NK-92 treated with Interleukin-12 subunit alpha and Interleukin-12 subunit beta, amount 100 ng/mL, for 24 hours (cell line): ENCODE measurements at regions not wholly inside any gene's neighbourhood (a gene's known extent, or its start where the extent isn't known, plus 50 kb on each side); places are given as distances from the start of the nearest gene placed in this dataset.
A peak's percentile ranks its signal among the peaks of the same experiment; 100 is the strongest.
"Not testable (repeated sequence)": the region's sequence is repeated elsewhere in the genome, so short reads cannot be mapped to it uniquely, and the experiment has no call there.

Experiments
- DNase-seq: peaks from one replicate; lab custom pipeline; 2025; lab: John Stamatoyannopoulos, UW

DNA sequence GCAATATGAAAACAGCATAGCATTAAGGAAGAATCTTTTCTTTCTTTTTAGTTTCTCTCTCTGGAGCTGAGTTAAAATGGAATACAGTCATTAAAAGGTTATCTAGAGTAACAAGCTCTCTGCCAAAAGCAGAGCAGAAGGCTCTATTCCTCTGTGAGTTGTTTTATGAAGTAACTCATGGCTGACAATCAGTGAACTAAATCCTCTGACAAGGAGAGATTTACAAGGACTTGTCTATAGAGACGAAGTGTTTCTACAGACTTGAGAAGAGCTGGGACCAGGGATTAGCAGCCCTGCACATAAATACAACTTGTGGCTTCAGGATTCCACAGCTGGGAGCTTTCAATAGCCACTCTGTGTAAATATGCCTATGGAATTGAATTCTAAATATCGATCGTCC, 192.5 kb upstream of the RAG2 start:
- DNase-seq = no peak

DNA sequence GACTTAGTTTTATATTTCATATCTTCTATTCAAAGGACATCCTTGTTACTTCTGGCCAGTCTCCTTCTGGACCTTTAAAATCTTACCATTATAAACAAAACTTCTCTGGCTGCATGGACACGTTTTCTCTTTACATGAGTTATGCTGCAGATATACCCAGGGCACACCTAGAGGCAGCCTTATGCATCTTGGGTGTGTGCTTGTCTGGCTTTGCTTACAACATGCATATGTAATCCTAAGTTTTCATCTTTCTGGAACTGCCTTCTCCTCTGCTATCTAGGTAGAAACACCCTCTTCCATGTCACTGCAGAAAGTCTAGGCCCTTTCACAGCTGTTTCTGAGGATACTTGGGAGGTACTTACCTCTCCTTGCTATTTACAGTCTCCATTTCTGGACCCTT, 185.8 kb upstream of the RAG2 start:
- no peak for DNase-seq

DNA sequence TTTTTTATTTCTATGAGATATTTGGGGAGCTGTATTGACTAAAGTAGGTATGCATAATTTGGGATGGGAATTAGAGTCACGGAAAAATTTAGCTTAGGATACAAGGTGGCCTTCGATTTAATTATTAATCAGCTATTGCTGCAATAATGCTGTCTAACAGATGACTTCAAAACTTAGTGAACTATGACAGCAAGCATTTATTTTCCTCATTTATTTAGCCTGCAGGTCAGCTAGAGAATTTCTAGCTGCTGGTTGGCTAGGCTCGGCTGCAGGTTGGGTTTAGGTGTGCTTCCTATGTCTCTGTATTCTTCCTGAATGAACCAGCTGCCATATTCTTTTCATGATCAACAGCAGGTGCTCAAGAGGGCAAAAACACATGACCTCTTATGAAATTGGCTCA, 181.8 kb upstream of the RAG2 start:
- DNase-seq = no peak

DNA sequence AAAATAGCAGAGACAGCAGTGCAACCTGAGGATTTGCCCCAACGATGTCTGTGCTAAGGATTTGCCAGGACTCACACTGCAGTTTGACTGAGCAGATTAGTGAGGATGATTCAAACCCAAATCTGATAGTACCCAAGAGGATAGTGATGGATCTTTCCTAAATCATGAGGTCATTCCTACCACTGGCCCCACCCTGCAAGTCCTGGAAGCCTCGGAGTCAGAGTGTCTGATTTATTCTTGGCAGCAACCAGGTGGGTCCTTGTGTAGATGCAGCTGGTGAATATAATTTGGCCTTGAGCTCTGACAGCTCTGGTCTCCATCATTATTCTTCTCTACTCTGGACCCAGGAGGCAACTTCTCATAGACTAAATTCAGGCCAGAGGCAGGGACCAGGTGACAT, 179.3 kb upstream of the RAG2 start:
- DNase-seq = no peak

DNA sequence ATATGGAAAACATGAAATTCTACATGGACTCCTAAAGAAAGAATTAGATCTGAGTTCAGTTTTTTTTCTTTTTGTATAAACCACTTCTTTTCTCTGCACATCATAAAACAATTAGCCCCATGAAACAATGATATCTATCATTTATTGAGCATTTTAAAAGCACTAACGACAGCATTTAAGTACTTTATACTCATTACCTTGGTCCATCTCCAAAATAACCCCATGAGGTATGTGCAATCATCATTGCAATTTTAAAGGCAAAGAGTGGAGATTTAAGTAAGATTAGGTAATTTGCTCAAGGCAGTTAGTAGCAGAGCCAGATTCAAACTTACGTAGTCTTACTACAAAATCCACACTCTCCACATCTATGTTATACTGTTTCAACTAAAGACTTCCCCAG, 177.7 kb upstream of the RAG2 start:
- no peak for DNase-seq

DNA sequence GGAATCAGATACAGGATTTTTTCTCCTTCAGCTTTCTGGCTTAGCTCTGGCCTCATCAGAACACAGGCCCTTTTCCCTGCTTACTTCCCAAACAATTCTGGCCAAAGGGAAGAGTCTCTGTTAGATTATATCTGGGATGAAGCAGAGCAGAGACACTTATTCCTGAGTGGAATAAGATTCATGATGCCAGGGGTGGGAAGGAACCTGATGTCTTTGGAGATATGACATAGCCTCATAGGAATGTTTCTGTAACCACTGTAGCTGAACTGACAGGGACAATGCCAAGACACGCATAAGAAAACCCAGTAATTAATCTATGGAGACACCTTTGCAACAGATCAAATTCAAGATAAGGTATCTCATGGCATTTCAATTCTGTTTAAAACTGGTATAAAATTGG, 177.1 kb upstream of the RAG2 start:
- DNase-seq = no peak

DNA sequence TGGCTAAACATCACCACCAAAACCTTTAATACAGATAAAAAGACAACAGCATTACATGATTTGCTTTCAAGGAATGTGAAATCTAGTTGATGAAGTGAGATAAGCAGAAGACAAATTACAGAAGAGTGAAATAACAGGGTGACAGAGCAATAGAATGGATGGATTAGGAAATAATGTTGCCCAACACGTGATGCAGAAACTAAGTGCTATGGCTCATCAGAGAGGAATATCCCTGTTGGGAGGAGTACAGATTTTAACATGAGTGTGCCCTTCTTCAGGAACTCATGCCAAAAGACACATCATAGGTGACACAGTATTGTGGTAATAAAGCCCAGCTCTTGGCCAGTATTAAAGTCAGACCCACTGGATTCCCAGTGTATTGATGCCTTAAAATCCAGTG, 176.6 kb upstream of the RAG2 start:
- DNase-seq = no peak

DNA sequence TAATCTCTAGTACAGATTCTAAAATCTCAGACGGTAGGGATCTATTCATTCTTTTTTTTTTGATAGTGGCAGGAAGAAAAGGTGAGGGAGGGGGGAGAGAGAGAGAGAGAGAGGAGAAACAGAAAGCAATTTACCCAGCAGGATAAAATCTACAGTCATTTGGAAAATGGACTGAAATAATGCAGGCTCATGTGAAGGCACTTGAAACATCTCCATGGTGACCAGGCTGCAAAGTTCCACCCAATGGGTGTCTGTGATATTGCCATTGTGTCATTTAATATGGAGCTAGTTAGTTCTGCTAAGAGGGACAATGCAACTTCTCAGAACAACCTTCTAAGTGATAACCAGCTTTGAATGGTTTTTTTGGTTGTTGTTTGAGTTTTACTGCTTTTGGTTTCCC, 165.2 kb upstream of the RAG2 start:
- DNase-seq = no peak

DNA sequence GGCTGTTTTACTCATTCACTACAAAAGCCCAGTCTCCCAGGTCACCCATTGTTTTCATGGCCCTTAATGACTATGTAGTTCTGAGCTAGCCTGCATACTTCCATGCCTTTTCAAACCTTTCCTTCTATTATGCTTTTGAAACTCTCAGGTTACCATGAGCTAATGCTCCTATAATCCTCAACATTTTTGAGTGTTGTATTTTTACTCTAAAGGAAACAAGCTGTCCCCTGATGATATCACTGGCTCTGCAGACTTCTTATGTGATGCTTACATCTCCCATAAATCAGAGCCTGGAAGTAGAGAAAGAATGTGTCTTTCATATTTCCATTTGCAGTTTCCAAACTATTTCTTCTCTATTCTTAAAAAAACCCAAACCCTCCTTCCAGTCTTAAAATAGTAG, 159.0 kb upstream of the RAG2 start:
- DNase-seq = no peak

DNA sequence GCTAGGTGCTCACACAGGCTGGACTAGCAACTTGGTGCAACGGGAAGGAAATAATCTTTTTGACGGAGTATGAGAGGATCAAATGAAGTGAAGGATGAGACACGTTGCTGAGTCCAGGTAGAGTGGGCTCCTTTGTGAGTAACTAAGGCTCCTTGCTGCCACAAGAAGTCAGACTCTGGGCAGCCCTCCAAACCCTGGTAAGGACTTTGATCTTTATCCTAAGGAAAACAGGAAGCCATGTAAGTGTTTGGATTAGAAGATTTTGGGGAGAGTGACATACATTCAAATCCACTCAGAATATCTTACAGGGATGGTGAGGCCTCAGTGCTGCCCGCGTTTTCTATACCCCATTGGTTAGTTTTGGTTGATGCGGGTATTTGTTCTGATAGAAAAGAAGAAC, 155.9 kb upstream of the RAG2 start:
- no peak for DNase-seq

DNA sequence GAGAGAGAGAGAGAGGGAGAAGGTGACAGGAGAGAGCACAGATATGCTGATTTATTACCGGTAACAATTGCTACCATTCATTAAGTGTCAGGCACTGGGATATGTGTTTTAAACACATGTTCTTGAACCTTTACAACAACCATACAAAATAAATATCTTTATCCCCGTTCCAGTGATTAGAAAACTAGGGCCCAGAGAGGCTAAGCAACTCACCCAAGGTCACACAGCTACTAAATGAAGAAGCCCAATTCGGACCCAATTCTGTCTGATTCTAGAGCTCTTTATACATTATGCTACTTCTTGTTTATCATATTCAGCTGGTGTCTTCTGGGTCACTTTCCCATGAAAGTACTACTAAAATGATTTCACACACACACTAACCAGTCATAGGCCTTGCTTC, 154.0 kb upstream of the RAG2 start:
- DNase-seq = no peak

DNA sequence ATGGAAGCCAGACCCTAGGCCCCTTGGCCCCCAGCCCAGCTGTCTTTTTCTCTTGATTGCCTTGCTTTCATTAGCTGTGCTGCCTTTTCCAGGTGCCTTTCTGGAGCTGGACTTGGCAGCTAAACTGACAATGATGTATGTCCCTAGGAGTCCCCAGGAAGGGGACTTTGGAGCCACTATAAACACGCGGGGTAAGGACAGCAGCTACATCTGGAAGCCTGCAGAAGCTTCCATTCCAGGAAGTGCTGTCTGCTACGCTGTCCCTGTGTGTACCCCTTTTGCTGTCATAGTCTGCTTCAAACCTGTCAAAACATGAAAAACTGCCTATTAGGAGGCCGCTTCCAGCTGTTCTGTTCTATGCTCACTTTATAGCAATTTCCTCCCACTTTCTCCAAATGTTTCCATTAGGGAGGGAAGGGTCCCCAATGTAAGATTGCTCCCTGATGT, 153.3 kb upstream of the RAG2 start:
- DNase-seq = no peak

DNA sequence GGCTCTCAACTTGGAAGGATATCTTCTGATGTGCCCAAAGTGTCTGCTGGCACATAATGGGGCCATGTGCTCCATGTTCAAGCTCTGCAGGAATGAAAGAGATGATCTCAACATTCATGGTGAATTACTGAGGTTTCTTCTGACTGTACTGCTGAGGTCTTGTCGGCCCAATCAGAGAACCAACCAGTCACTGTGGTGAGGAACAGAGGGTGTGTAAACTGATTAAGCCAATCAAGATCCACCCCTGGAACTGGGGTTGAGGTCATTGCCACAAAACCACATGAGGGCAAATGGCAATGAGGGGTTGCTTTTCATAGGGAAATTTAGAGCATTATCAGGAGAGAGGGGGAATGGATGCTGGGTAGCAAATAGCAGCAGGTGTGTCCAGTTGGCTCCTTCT, 152.3 kb upstream of the RAG2 start:
- no peak for DNase-seq

DNA sequence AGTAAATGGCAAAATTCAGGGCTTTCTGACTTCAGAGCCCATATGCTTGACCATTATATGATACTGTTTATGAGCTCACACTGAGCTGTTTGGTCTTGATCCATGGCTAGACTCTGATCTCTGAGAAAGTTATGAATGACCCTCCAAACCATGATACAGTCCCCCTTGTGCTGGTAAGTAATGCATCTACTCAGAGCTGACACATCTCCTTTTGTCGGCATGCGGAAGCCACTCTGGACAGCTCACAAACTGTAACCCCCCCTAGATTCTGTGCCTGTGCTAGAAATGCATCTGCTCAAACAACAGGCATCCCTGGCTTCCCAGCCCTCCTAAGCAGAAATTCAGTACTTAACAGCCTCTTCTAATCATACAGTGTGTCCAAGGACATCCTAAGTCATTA, 150.8 kb upstream of the RAG2 start:
- DNase-seq = no peak

DNA sequence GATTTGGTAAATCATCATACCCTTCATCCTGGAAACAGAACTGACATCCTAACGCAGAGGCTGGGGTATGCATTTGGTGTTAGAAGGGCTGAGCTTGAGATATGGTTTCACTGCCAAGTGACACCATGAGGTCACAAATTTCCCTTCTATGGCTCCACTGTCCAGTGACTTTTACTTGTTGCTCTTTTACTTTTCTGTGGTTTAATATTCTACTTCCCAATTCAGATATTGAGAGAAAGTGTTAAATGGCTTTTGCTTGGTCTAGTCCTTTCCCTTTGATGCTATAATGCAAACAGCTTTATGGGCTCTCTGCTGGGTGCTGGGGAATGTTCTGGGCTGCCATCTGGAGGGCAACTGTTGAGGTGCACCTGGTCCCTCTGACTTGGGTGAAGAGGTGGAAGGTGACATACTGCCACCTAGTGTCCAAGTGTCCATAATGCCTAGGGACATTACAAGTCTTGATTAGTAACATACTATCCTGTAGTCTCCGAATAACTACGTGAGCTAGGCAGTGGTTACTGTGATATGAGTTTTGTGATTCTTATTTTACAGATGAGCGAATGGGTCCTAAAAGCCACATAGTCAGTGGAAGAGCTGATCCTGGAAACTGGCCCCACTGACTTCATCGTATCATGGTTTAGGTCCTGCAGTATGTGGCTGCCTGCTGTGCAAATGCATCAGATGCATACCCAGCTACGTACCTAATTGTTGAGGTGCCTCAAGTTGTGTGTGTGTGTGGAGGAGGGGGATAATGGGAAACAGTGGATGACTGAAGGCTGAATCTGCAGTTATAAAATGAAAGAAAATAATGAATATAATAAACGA, 149.1 kb upstream of the RAG2 start:
- peak; percentile 64 for DNase-seq

DNA sequence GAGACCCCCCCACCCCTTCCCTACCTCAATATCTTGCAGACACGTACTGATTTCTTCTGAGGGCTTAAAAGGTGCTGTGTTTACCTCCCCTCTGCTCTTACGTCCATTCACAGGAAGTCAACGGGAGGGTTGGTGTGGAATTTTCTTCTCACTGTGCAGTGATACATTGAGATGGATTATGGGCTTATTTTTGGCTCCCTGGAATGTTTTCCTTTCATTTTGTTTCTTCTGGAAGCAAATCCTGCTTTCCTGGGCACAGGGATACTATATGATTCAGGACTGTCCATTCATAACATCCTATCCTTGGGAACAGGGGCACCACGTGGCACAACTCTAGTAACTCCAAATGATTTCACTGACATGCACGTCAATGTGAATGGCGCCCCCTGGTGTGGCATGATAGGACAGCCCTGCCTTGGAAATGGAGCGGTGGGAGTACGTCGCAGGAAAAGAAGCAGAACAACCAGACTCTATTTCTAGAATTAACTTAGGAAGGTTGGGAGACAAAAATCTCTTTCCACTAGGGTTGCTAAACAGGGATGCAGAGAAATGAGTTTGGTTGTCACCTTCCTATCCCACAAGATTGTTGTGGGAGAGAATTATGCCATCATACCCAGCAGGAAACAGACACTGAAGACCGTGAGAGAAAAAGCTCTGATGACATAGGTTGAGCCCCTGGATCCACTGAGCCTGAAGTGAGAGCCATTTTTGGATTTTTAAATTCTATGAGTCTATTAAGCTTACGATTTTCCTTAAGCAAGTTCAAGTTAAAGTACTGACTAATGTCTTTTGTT, 146.5 kb upstream of the RAG2 start:
- DNase-seq = peak; percentile 5

DNA sequence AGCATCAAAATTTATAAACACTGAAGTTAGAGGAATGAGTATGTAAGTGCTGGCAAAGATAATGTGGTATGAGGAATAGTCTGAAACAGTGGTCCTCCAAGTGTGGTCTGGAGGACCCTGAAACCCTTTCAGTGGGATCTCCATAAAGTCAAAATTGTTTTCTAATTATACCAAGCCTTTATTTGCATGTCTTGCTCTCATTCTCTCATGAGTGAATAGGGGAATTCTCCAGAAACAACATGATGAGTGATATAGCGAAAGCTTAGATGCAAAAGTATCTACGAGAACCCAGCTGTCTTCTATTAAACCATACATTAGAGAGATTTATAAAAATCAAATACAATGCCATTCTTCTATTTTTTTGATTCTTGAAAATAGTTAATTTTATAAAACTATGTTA, 145.0 kb upstream of the RAG2 start:
- DNase-seq = no peak

DNA sequence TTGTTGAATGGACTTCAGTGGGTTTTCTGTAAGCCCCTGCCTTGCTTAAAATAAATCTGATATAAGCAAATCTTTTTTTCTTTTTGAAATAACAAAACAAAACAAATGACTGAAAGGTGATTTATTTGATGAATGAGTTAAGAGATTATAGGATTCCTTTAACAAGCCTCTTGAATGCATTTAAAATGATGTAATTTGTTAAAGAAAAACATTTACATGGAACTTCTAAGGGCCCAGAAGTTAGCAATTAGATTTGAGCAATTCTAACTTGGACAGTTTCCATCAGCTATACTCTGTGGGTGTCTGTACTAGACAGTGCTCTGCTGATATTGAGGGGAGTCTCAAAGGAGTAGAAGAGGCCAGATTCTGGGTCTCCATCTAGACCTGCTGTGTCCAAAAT, 143.5 kb upstream of the RAG2 start:
- DNase-seq = no peak

DNA sequence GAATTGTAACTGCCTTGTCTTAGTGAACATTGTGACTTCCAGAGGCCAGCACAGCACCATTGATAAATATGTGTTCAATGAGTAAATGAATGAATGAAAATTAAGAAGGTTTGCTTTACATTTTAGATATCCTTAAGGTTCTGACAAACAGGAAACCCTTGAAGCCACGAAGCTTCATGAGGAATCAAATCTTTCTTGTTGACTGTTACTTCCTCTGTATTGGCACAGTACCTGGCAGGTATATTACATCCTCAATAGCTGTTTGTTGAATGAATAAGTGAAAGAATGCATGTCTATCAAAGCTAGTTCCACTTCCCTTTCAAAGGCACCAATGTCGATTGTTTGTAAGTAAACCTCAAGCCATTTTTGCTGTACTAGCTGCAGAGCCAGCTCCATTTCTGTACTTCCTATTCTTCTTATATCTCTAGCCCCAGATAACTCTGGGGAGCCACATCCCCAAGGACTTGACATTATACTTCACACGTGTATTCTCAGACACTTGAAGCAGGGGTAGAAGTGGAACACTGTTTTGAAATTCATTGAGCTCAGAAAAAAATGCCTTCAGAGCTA, 140.3 kb upstream of the RAG2 start:
- DNase-seq = no peak

DNA sequence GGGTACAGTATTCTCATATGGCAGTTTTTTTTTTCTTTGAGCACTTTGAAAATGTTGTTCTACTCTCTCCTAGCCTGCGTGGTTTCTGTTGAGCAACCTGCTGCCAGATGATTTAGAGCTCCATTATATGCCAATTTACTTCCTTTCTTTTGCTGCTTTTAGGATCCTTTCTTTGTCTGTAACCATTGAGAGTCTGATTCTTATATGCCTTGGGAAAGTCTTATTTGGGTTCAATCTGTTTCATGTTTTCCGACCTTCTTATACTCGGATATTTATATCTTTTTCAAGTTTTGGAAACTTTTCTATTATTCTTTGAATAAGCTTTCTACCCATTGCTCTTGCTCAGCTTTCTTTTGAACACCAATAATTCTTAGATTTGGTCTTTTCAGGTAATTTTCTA, 138.1 kb upstream of the RAG2 start:
- DNase-seq = no peak

DNA sequence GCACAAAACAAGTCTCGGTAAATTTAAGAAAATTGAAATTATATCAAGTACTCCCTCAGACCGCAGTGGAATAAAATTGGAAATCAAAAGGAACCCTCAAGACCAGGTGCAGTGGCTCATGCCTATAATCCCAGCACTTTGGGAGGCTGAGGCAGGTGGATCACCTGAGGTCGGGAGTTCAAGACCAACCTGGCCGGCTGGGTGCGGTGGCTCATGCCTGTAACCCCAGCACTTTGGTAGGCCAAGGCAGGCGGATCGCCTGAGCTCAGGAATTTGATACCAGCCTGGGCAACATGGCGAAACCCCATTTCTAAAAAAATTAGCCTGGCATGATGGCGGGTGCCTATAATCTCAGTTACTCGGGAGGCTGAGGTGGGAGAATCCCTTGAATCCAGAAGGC, 135.7 kb upstream of the RAG2 start:
- not testable (repeated sequence) for DNase-seq

DNA sequence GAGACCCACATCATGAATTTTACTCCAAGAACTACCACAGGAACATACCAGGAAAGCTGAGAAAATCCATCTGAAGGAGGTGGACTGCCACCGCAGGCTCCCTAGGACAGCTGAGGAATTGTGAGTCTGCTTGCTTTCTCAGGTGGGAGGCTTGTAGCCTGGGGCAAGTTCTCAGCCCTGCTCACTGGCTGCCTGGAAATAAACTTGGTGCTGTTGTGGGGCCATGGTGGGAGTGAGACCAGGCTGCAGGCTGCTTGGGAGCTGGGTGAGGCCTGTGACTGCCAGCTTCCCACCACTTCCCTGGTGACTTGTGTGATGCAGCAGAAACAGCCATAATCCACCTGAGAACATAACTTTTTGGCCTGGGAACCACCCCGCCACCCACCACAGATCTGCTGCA, 132.7 kb upstream of the RAG2 start:
- no peak for DNase-seq

DNA sequence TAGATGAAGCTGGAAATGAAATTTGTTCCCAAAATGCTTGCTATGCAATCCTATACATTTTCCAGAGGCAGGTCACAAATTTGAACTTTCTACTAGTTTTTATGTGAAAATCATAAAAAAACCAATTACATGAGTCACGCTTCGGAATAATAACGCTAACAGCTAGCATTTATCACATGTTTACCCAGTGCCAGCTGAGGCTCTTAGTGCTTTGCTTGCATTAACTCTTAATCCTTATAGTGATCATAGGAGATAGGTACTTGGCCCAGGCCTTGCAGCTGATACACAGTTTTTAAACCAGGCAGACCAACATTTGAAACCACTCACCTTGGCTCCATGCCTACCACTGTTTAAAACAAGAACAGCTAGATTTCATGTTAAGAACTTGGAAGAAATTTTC, 131.8 kb upstream of the RAG2 start:
- DNase-seq = no peak
